KG1 (cell line): ENCODE measurements at regions not wholly inside any gene's neighbourhood (a gene's known extent, or its start where the extent isn't known, plus 50 kb on each side); places are given as distances from the start of the nearest gene placed in this dataset.
"Not testable (repeated sequence)": the region's sequence is repeated elsewhere in the genome, so short reads cannot be mapped to it uniquely, and the experiment has no call there.

ENCODE experiments used
- DNase-seq: peaks from one replicate; lab custom pipeline; 2025; lab: John Stamatoyannopoulos, UW

GRCh38 chr22:26972915-26973314 is 315.5 kb downstream of the MIAT start:
- not testable (repeated sequence) for DNase-seq

- no peak for DNase-seq
Observed at GRCh38 chr22:26974034-26974433, 316.6 kb downstream of the MIAT start.

GRCh38 chr22:26974914-26975803 is 317.8 kb downstream of the MIAT start:
- no peak for DNase-seq

- no peak for DNase-seq
Observed at GRCh38 chr22:26975865-26976264, 318.5 kb downstream of the MIAT start.

- DNase-seq: no peak
Observed at GRCh38 chr22:26977741-26978376, 320.5 kb downstream of the MIAT start.

GRCh38 chr22:26979294-26979693 is 321.9 kb downstream of the MIAT start:
- DNase-seq: no peak

- DNase-seq: no peak
Observed at GRCh38 chr22:26981111-26981510, 323.7 kb downstream of the MIAT start.

DNA sequence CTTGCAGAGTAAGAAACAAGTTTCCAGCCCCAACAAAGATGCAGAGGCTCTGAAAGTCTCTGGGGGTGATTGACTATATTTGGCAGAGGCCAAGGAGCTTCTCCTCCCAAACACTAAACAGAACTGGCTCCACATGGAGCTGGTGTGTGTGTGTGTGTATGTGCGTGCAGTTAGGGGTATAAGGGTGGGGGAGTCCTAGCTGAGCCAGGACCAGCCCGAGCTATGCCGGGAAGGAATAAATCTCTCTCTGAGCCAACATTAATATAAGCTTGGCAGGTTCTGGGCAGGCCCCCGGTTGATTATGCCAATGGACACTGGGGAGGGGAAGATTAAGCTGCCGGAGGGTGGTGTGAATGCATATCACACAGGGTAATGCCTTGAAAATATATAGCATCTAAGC is 324.2 kb downstream of the MIAT start:
- DNase-seq: no peak

GRCh38 chr22:26983311-26983710 is 325.9 kb downstream of the MIAT start:
- no peak for DNase-seq

- DNase-seq: no peak
Observed at GRCh38 chr22:26985206-26985605, 327.8 kb downstream of the MIAT start.

GRCh38 chr22:26985931-26986782 is 328.8 kb downstream of the MIAT start:
- no peak for DNase-seq

DNA sequence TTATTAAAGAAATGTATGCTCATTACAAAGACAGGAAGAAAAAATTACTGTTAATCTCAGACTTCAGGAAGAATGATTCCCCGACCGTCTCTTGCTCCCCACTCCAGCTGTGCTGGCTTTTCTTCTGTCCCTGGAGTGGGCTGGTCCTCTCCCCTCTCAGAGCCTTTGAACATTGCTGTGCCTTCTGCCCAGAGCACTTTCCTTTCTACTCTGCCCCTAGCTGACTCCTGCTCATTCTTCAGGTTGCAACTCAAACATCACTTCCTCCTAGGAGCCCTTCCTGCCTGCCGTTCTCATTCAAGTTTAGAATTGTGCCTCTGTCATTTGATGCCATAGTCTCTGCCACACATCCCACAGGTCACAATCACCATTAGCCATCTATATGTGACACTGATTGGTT is 329.5 kb downstream of the MIAT start:
- no peak for DNase-seq

DNA sequence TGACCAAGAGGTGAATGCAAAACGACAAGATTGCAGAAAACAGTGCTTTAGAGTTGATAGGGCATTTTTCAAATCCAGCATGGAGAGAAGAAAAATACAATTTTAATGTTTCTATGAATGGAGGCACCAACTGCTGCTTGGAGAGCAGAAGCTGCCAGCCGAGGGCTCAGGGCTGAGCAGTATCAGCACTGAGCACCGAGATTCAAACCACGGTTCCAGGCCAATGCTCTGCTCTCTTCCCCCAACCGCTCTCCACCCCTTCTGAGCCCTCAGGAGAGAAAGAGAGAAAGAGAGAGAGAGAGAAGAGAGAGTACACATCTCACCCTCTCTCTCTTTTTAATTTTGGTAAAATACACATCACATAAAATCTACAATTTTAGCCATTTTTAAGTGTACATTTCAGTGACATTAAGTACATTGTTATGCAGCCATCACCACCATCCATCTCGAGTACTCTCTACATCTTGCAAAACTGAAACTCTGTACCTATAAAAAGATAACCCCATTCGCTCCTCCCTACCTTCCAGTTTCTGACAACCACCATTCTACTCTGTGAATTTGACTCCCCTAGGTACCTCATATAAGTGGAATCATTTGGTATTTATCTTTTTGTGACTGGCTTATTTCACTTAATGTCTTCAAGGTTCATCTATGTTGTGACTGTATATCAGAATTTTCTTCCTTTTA is 333.3 kb downstream of the MIAT start:
- no peak for DNase-seq

DNA sequence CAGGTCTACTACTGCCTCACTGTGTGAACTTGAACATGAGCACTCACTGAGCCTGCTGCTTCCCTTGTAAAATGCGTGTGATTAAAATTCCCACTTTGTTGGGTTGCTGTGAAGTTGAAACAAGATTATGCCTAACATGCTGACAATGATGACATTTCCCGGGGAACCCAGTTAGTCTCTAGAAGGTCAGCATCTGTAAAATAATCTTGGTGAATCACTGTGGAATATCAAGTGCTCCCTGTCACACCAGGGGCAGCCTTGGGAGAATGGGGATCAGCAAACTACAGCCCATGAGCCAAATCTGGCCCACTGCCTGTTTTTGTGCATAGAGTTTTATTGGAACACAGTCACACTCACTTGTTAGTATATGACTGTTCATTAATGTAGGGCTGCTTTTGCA is 335.2 kb downstream of the MIAT start:
- no peak for DNase-seq

- no peak for DNase-seq
Observed at GRCh38 chr22:26993886-26994285, 336.5 kb downstream of the MIAT start.

DNA sequence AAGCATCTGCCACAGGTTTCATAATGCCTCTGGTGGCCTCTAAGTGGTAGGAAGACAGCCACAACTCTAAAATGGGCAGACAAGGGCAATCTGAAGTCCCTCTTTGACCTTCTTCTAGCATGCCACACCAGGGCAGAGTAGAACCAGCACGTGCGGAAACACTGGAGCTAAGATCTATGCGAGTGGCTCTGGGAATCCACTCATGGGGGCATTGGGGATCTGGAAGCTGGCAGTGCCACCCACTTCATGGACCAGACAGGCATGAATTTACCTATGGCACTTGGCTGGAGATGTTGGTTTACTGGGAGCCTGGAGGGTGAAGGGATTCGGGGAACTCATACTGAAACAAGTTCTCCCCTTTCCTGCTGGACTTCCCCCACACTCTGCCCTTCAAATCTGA is 337.4 kb downstream of the MIAT start:
- DNase-seq: no peak

DNA sequence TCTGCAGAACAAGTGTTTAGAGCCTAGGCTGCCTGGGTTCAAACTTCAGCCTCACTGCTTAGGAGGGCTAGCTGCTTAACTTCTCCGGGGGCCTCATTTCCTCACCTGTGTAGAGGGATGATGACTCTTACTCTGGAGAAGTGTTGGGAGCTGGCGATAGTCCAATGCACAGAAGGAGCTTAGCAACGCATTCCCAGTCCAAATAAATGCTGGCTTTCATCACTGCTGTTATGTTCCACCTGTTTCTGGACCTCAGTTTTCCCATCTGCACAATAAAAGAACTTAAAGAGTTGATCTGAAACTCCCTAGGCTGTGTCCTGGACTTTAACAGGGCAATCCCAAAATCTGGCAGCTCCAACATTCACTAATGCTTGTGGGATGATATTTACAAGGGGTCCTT is 337.8 kb downstream of the MIAT start:
- no peak for DNase-seq

GRCh38 chr22:26996154-26996553 is 338.8 kb downstream of the MIAT start:
- no peak for DNase-seq

DNA sequence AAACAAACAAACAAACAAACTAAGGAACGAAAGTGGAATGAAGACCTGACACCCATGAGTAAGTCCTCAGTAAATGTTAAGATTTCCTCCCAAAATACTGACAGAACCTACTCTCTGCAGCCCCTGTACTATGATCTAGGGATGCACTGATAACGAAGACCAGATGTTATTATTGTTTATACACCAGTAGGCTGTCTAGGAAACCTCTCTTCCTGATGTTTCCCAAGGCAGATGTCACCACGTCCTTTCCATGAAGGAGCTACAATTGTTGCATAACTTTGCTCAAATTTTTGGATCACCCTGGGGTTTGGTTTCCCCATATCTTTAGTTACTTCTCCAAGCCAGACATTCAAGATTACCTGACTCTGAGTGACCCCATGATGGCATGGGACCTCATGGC is 340.7 kb downstream of the MIAT start:
- DNase-seq: no peak

DNA sequence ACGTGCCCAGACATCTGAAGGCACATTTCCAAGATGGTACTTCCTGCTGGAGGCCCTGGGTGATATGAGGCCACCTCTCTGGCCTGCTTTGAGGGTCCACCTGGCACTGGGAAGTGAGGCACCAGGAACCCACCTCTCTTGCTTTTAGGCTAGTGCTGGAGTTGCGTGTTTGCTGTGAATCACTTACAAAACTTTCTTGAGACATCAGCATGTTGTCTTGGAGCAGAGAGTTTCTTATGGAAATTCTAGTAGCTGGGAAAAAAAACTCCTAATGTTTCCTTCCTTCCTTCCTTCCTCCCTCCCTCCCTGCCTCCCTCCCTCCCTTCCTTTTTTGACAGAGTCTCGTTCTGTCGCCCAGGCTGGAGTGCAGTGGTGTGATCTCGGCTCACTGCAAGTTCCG is 341.3 kb downstream of the MIAT start:
- no peak for DNase-seq

DNA sequence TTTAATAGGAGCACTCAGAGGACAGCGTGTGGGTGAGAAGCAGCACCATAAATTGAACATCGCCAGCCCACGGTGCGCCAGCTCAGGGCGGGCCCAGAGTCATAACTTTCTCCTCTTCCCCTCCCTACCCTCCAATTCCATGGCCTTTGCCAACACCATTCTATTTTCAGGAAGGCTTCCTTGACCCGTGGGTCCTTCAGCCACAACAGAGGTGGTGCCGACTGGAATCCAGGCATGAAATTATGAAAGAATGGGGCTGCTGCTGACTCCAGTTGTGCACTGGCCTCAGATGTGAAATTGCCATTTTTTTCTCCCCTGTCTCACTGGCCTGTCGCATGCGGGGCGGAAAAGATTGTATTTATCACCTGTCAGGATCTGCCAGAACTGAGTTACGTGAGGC is 345.9 kb downstream of the MIAT start:
- no peak for DNase-seq

GRCh38 chr22:27004434-27004833 is 347.0 kb downstream of the MIAT start:
- no peak for DNase-seq
